ENCODE measurements at regions not wholly inside any gene's neighbourhood (a gene's known extent, or its start where the extent isn't known, plus 50 kb on each side); places are given as distances from the start of the nearest gene placed in this dataset.

GRCh38 chr3:67894510-67894909 is 240.1 kb upstream of the SUCLG2 start:
- H4K20me1 ChIP-seq (ENCODE audit: insufficient read depth, low read length), result no peaks in the 10 kb centered on the region
- no peaks in the 10 kb centered on the region for H3K36me3 ChIP-seq (replicated peaks in 1 of 2; ENCODE audit: control insufficient read depth in 1 of 2, insufficient read depth in 2 of 2, low read length in 2 of 2)
- DNase-seq, result no peak
- no peaks in the 10 kb centered on the region for H3K79me2 ChIP-seq (ENCODE audit: insufficient read depth, low read length)
- no peak overlapping the region for H3K9ac ChIP-seq (ENCODE audit: insufficient read depth, low read length, poor library complexity, severe bottlenecking)
- H3K4me3 Mint-ChIP-seq, result no peak overlapping the region
- no peaks in the 10 kb centered on the region for H3K27me3 ChIP-seq (ENCODE audit: control insufficient read depth in 2 of 2, insufficient read depth in 2 of 2, low read length in 2 of 2)
- H3K4me1 Mint-ChIP-seq, result no peaks in the 10 kb centered on the region
- H3K27me3 Mint-ChIP-seq (ENCODE audit: low read depth in 3 of 3), result no peaks in the 10 kb centered on the region
- H3K4me1 ChIP-seq (ENCODE audit: control insufficient read depth in 1 of 2, insufficient read depth in 2 of 2, low read length in 2 of 2), result no peaks in the 10 kb centered on the region
- TF ChIP-seq CTCF (IDR thresholded peaks at IDR 0.05), result no peak
- H3K36me3 Mint-ChIP-seq, result no peaks in the 10 kb centered on the region
- intact Hi-C loops (cut with micrococcal nuclease), result no loop called here
- peaks cover 0 to 2% (median 0%) of the 10 kb centered on the region in 7 donors for H3K9me3 Mint-ChIP-seq
- H2AFZ ChIP-seq (ENCODE audit: insufficient read depth, low read depth, low read length, poor library complexity, severe bottlenecking), result no peak overlapping the region
- H3K27ac Mint-ChIP-seq, result no peak overlapping the region
- H3K4me3 ChIP-seq (replicated peaks in 1 of 3; ENCODE audit: low read depth in 2 of 3, low read length in 3 of 3), result no peak overlapping the region
- no peak overlapping the region for H3K4me2 ChIP-seq (replicated peaks; ENCODE audit: extremely low read depth, low read length, poor library complexity, severe bottlenecking)
- WGBS (ENCODE audit: insufficient coverage), result 100% methylated on average over 1 of the region's 4 CpGs
- H3K9me3 ChIP-seq (replicated peaks in 1 of 2; ENCODE audit: control insufficient read depth in 1 of 2, insufficient read depth in 1 of 2, low read length in 2 of 2), result no peaks in the 10 kb centered on the region
- H3K27ac ChIP-seq (ENCODE audit: low read depth in 1 of 2, low read length in 2 of 2), result no peak overlapping the region

- H3K27me3 ChIP-seq (ENCODE audit: control insufficient read depth in 2 of 2, insufficient read depth in 2 of 2, low read length in 2 of 2), result no peaks in the 10 kb centered on the region
- H3K4me3 ChIP-seq (replicated peaks in 1 of 3; ENCODE audit: low read depth in 2 of 3, low read length in 3 of 3), result no peak overlapping the region
- H3K4me1 ChIP-seq (ENCODE audit: control insufficient read depth in 1 of 2, insufficient read depth in 2 of 2, low read length in 2 of 2), result no peaks in the 10 kb centered on the region
- no peak overlapping the region for H3K4me2 ChIP-seq (replicated peaks; ENCODE audit: extremely low read depth, low read length, poor library complexity, severe bottlenecking)
- Mint-ChIP-seq H3K9me3 (peaks cover 2 to 14% (median 7%) of the 10 kb centered on the region in 7 donors), H3K27me3 (ENCODE audit: low read depth in 3 of 3) (peaks cover 0 to 2% (median 0%) of the 10 kb centered on the region in 3 donors), H3K36me3 (no peaks in the 10 kb centered on the region), H3K4me1 (no peaks in the 10 kb centered on the region), H3K27ac (no peak overlapping the region), H3K4me3 (no peak overlapping the region)
- DNase-seq, result no peak
- no CpG with 5 or more reads among the region's 1 CpG for WGBS (ENCODE audit: insufficient coverage)
- TF ChIP-seq CTCF (IDR thresholded peaks at IDR 0.05), result no peak
- peaks cover 0 to 9% of the 10 kb centered on the region in 2 donors for H3K9me3 ChIP-seq (replicated peaks in 1 of 2; ENCODE audit: control insufficient read depth in 1 of 2, insufficient read depth in 1 of 2, low read length in 2 of 2)
- no peaks in the 10 kb centered on the region for H4K20me1 ChIP-seq (ENCODE audit: insufficient read depth, low read length)
- H2AFZ ChIP-seq (ENCODE audit: insufficient read depth, low read depth, low read length, poor library complexity, severe bottlenecking), result no peak overlapping the region
- intact Hi-C loops (cut with micrococcal nuclease), result no loop called here
- H3K36me3 ChIP-seq (replicated peaks in 1 of 2; ENCODE audit: control insufficient read depth in 1 of 2, insufficient read depth in 2 of 2, low read length in 2 of 2), result no peaks in the 10 kb centered on the region
- H3K27ac ChIP-seq (ENCODE audit: low read depth in 1 of 2, low read length in 2 of 2), result no peak overlapping the region
- H3K79me2 ChIP-seq (ENCODE audit: insufficient read depth, low read length), result no peaks in the 10 kb centered on the region
- H3K9ac ChIP-seq (ENCODE audit: insufficient read depth, low read length, poor library complexity, severe bottlenecking), result no peak overlapping the region
Observed at GRCh38 chr3:67884345-67884744, 229.9 kb upstream of the SUCLG2 start.
